OCI-LY7 (cell line): ENCODE measurements at regions not wholly inside any gene's neighbourhood (a gene's known extent, or its start where the extent isn't known, plus 50 kb on each side); places are given as distances from the start of the nearest gene placed in this dataset.

Source experiments
- BruUV-seq: library from RNA; stranded (reverse); fragments of 400-500 nt; replicated peaks from 2 replicates; lab custom pipeline; 2021; lab: Mats Ljungman, UMichigan
- CTCF ChIA-PET: fragments of 300-600 bp; sonication (Branson Sonifier 250); formaldehyde crosslinking; loops from one replicate; lab custom pipeline; 2022; ENCODE audit warnings: antibody characterized with exemption; ENCODE audit not compliant: unreplicated experiment; lab: Charles Lee
- POLR2A ChIA-PET: fragments of 300-600 bp; sonication (Branson Sonifier 250); formaldehyde crosslinking; loops from one replicate; lab custom pipeline; 2022; ENCODE audit warnings: antibody characterized with exemption; lab: Charles Lee
- DNase-seq: peaks from one replicate; pipeline ENCODE4 v3.0.0-alpha.2; 2015; ENCODE audit warnings: low spot score
- H2AFZ ChIP-seq: fragments of 200-600 bp; sonication (generic), shearing (Covaris generic); 2 replicates; pipeline ENCODE4 v1.6.1; 2014; ENCODE audit warnings: mild to moderate bottlenecking, antibody characterized with exemption, low read length, moderate library complexity
- H3K27ac ChIP-seq: fragments of 200-600 bp; sonication (generic); 2 replicates; pipeline ENCODE4 v1.5.1; 2014; ENCODE audit warnings: mixed run types, low read depth, mild to moderate bottlenecking, moderate library complexity, low read length, inconsistent platforms; ENCODE audit not compliant: poor library complexity, severe bottlenecking
- H3K36me3 ChIP-seq: fragments of 200-600 bp; sonication (generic); 2 replicates; pipeline ENCODE4 v1.6.1; 2014; ENCODE audit warnings: mild to moderate bottlenecking, antibody characterized with exemption, low read length, moderate library complexity, mixed read lengths; ENCODE audit not compliant: insufficient read depth
- H3K4me1 ChIP-seq: fragments of 200-600 bp; sonication (generic); 2 replicates; pipeline ENCODE4 v1.5.1; 2014; ENCODE audit warnings: mild to moderate bottlenecking, low read length; ENCODE audit not compliant: insufficient read depth, poor library complexity, severe bottlenecking
- H3K4me2 ChIP-seq: fragments of 200-600 bp; sonication (generic); 2 replicates; pipeline ENCODE4 v1.6.1; 2014; ENCODE audit warnings: mild to moderate bottlenecking, low read length
- H3K4me3 ChIP-seq: fragments of 200-600 bp; sonication (generic); 2 replicates; pipeline ENCODE4 v1.5.1; 2014; ENCODE audit warnings: mild to moderate bottlenecking, low read depth, low read length; ENCODE audit not compliant: poor library complexity, severe bottlenecking
- H3K79me2 ChIP-seq: fragments of 200-600 bp; sonication (generic); 2 replicates; pipeline ENCODE4 v1.6.1; 2016; ENCODE audit warnings: low read depth, mild to moderate bottlenecking, low read length, moderate library complexity, mixed read lengths; ENCODE audit not compliant: insufficient read depth
- H3K9me2 ChIP-seq: fragments of 200-600 bp; sonication (generic); 2 replicates; pipeline ENCODE4 v1.6.1; 2016; ENCODE audit warnings: mild to moderate bottlenecking, low read length, mixed read lengths; ENCODE audit not compliant: insufficient read depth
- H3K9me3 ChIP-seq: fragments of 200-600 bp; sonication (generic); 2 replicates; pipeline ENCODE4 v1.6.1; 2014; ENCODE audit warnings: mild to moderate bottlenecking, mixed run types, low read length, mixed read lengths
- H4K20me1 ChIP-seq: fragments of 200-600 bp; sonication (generic); 2 replicates; pipeline ENCODE4 v1.6.1; 2014; ENCODE audit warnings: mild to moderate bottlenecking, antibody characterized with exemption, low read length, moderate library complexity, mixed read lengths; ENCODE audit not compliant: insufficient read depth
- EZH2phosphoT487 ChIP-seq: fragments of 200-600 bp; sonication (generic); IDR thresholded peaks from 2 replicates; pipeline ENCODE4 v1.6.1; 2018; ENCODE audit warnings: low read depth, borderline replicate concordance, mild to moderate bottlenecking, mixed run types, antibody characterized with exemption, low read length, moderate library complexity, mixed read lengths
- intact Hi-C: fragments of 100-400 bp; cut with micrococcal nuclease; formaldehyde crosslinking; loops from one replicate; pipeline ENCODE4 v1.10.0; 2022; ENCODE audit not compliant: unreplicated experiment
- TF ChIP-seq, protein P1 (sequence below): fragments of 200-600 bp; sonication (generic); conservative IDR thresholded peaks from 2 replicates; pipeline ENCODE4 v1.5.1; 2014; ENCODE audit warnings: mild to moderate bottlenecking, antibody characterized with exemption, low read length, moderate library complexity, mixed read lengths

DNA sequence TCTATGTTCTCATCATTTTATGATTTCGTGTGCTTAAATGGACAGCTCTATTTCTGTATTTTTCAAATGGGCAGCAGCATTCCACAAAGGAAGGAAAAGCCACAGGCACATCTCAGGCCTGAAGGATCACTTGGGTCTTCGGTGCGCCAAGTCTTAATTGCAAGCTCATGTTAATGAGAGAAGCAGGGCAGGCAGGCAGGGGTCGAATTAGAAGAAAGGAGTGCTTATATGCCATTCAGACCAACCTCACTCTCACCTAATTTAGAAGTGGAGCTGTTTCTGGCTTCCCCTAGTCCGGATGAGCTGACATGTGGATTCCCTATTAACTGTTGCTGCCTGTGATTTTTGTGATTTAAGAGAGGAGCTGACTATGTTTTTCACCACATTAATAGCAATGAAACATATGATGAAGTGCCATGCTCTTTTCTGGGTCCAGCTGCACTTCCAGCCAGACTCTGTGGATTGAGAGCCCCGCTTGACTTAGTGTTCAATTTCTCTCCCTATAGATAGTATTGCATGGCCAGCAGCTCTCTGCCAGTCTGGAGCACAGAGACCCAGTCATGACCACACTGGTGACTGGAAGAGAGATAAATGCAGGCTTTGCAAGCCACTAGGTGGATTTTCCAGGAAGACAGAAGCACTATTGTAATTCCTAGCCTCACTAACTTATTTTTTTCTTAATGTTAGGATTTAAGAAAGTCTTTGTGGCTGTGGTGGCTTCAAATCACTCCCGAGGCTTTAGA is 373.9 kb upstream of the FAT3 start:
- POLR2A ChIA-PET, result no interaction called here
- H3K27ac ChIP-seq, result no peak overlapping the region
- H3K4me3 ChIP-seq, result no peak overlapping the region
- no peaks in the 10 kb centered on the region for H3K9me3 ChIP-seq
- no peaks in the 10 kb centered on the region for H3K79me2 ChIP-seq
- H3K9me2 ChIP-seq, result no peaks in the 10 kb centered on the region; the same call in 1 of the 2 replicates
- H2AFZ ChIP-seq, result no peak overlapping the region
- no peaks in the 10 kb centered on the region for H3K4me1 ChIP-seq
- TF ChIP-seq EZH2phosphoT487, result no peak
- TF ChIP-seq, protein P1, sequence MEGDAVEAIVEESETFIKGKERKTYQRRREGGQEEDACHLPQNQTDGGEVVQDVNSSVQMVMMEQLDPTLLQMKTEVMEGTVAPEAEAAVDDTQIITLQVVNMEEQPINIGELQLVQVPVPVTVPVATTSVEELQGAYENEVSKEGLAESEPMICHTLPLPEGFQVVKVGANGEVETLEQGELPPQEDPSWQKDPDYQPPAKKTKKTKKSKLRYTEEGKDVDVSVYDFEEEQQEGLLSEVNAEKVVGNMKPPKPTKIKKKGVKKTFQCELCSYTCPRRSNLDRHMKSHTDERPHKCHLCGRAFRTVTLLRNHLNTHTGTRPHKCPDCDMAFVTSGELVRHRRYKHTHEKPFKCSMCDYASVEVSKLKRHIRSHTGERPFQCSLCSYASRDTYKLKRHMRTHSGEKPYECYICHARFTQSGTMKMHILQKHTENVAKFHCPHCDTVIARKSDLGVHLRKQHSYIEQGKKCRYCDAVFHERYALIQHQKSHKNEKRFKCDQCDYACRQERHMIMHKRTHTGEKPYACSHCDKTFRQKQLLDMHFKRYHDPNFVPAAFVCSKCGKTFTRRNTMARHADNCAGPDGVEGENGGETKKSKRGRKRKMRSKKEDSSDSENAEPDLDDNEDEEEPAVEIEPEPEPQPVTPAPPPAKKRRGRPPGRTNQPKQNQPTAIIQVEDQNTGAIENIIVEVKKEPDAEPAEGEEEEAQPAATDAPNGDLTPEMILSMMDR, result no peak
- H4K20me1 ChIP-seq, result no peaks in the 10 kb centered on the region
- H3K36me3 ChIP-seq, result no peaks in the 10 kb centered on the region
- no peak for DNase-seq
- intact Hi-C loops, result no loop called here
- no peak overlapping the region for H3K4me2 ChIP-seq
- CTCF ChIA-PET, result no interaction called here
- BruUV-seq, result no TSS peak

DNA sequence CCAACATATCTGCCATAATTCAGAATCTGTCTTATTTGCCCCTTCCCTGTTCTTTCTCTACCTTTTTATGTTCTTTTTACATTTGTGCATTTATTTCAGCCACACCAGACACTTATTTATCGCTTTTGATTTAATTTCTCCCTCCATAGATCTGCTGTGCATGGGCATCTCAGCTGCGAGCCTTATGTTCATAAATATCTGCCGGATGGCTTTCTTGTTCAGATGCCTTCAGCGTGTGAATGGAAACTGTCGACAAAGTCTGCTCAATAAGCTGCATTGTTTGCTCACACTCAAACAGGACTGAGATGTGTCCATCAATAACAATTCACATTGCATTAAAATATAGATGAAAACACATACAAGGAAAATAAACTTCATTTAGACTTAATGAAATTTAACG is 374.6 kb upstream of the FAT3 start:
- H3K9me3 ChIP-seq, result no peaks in the 10 kb centered on the region
- intact Hi-C loops, result no loop called here
- no peaks in the 10 kb centered on the region for H3K79me2 ChIP-seq
- H2AFZ ChIP-seq, result no peak overlapping the region
- H3K9me2 ChIP-seq, result no peaks in the 10 kb centered on the region; the same call in 1 of the 2 replicates
- no peak overlapping the region for H3K4me2 ChIP-seq
- no peak for DNase-seq
- no peak overlapping the region for H3K27ac ChIP-seq
- BruUV-seq, result no TSS peak
- H3K4me1 ChIP-seq, result no peaks in the 10 kb centered on the region
- TF ChIP-seq EZH2phosphoT487, result no peak
- TF ChIP-seq, protein P1, result no peak
- CTCF ChIA-PET, result no interaction called here
- no peak overlapping the region for H3K4me3 ChIP-seq
- no peaks in the 10 kb centered on the region for H4K20me1 ChIP-seq
- POLR2A ChIA-PET, result interaction anchor here (1.4 kb wide), 1 partner anchor 15 kb away, joined by 13 read pairs; no protein-coding TSS in a partner anchor
- no peaks in the 10 kb centered on the region for H3K36me3 ChIP-seq

DNA sequence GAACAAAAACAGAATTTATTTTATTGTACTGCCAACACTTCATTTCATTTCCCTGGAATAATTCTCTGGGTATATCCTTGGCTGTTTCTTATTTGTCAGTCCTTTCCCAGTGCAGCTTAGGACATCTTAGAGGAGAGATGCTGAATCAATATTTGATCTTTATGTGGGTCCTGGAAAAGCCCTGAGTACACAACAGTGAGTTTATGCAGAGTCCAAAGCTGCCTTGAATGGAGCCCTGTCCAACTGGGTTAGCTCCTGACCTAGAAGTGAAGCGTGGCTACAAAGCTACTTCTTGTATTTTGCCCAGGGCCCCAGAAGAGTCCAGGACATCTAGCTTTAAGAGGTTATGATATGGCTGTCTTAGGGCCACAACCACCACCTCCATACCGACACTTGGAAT is 378.0 kb upstream of the FAT3 start:
- Histone ChIP-seq H3K36me3 (no peaks in the 10 kb centered on the region), H3K4me1 (no peaks in the 10 kb centered on the region), H3K79me2 (no peaks in the 10 kb centered on the region), H3K4me3 (no peak overlapping the region), H3K9me2 (no peaks in the 10 kb centered on the region), H3K9me3 (no peaks in the 10 kb centered on the region), H2AFZ (no peak overlapping the region), H3K4me2 (no peak overlapping the region), H3K27ac (no peak overlapping the region), H4K20me1 (no peaks in the 10 kb centered on the region)
- intact Hi-C loops, result no loop called here
- POLR2A ChIA-PET, result interaction anchor here (0.6 kb wide), 1 partner anchor 1238 kb away, joined by 3 read pairs; no protein-coding TSS in a partner anchor
- DNase-seq, result no peak
- TF ChIP-seq EZH2phosphoT487, result no peak
- TF ChIP-seq, protein P1, result no peak
- CTCF ChIA-PET, result no interaction called here
- no TSS peak for BruUV-seq
